Liver (tissue), 7 donors: ENCODE measurements at regions not wholly inside any gene's neighbourhood (a gene's known extent, or its start where the extent isn't known, plus 50 kb on each side); places are given as distances from the start of the nearest gene placed in this dataset.
"Not testable (repeated sequence)": the region's sequence is repeated elsewhere in the genome, so short reads cannot be mapped to it uniquely, and the experiment has no call there.

ENCODE experiments used
- DNase-seq: peaks from one replicate; pipeline ENCODE4 v3.0.0-alpha.2; 2017; ENCODE audit warnings: low spot score
- H3K27ac ChIP-seq, 2 donors: one replicate each; pipeline ENCODE4 v1.7.0; 2013; ENCODE audit warnings: inconsistent platforms in 2 of 2, low read length in 2 of 2, control low read depth in 1 of 2, low read depth in 1 of 2, mild to moderate bottlenecking in 1 of 2
- H3K27me3 ChIP-seq, 4 donors: one replicate each; pipeline versions ENCODE4 v1.6.1 to v1.7.0; 2013; ENCODE audit warnings: low read length in 3 of 4, inconsistent platforms in 1 of 4, mild to moderate bottlenecking in 1 of 4, moderate library complexity in 1 of 4; ENCODE audit not compliant: control insufficient read depth in 4 of 4, insufficient read depth in 4 of 4
- H3K36me3 ChIP-seq, 4 donors: one replicate each; pipeline versions ENCODE4 v1.6.1 to v1.7.0; 2013; ENCODE audit warnings: low read length in 3 of 4, mild to moderate bottlenecking in 3 of 4, low read depth in 1 of 4, moderate library complexity in 1 of 4; ENCODE audit not compliant: control insufficient read depth in 4 of 4, insufficient read depth in 3 of 4
- H3K4me1 ChIP-seq, 4 donors: one replicate each; pipeline versions ENCODE4 v1.6.1 to v1.7.0; 2013; ENCODE audit warnings: low read length in 3 of 4, mild to moderate bottlenecking in 3 of 4, moderate library complexity in 1 of 4; ENCODE audit not compliant: control insufficient read depth in 4 of 4, insufficient read depth in 4 of 4
- H3K4me3 ChIP-seq, 3 donors: one replicate each; pipeline versions ENCODE4 v1.6.1 to v1.7.0; 2013; ENCODE audit warnings: low read length in 3 of 3, control low read depth in 1 of 3, low read depth in 1 of 3, mild to moderate bottlenecking in 1 of 3
- H3K9ac ChIP-seq, 2 donors: one replicate each; pipeline ENCODE4 v1.7.0; 2013; ENCODE audit warnings: low read length in 2 of 2, mild to moderate bottlenecking in 2 of 2, moderate library complexity in 2 of 2, control low read depth in 1 of 2, low read depth in 1 of 2
- H3K9me3 ChIP-seq, 4 donors: one replicate each; pipeline versions ENCODE4 v1.6.1 to v1.7.0; 2013; ENCODE audit warnings: low read length in 3 of 4; ENCODE audit not compliant: control insufficient read depth in 4 of 4
- EGR1 ChIP-seq, 2 donors: IDR thresholded peaks; 2 replicates each; pipeline ENCODE4 v1.6.1; 2016 to 2018; ENCODE audit warnings: antibody characterized with exemption in 2 of 2, low read depth in 2 of 2
- FOXA1 ChIP-seq: IDR thresholded peaks from 2 replicates; pipeline ENCODE4 v1.6.1; 2016; ENCODE audit warnings: antibody characterized with exemption
- FOXA2 ChIP-seq: IDR thresholded peaks from 2 replicates; pipeline ENCODE4 v1.6.1; 2016; ENCODE audit warnings: antibody characterized with exemption
- GABPA ChIP-seq, 2 donors: IDR thresholded peaks in 1 of 2; conservative IDR thresholded peaks in 1 of 2; 2 replicates each; pipeline ENCODE4 v1.6.1; 2016; ENCODE audit warnings: antibody characterized with exemption in 2 of 2, mild to moderate bottlenecking in 1 of 2, moderate library complexity in 1 of 2
- HNF4A ChIP-seq, 2 donors: conservative IDR thresholded peaks; 2 replicates each; pipeline ENCODE4 v1.6.1; 2016; ENCODE audit warnings: antibody characterized with exemption in 2 of 2, mild to moderate bottlenecking in 2 of 2
- JUND ChIP-seq, 2 donors: IDR thresholded peaks; 2 replicates each; pipeline ENCODE4 v1.6.1; 2016; ENCODE audit warnings: antibody characterized with exemption in 2 of 2
- NR2F2 ChIP-seq: IDR thresholded peaks from 2 replicates; pipeline ENCODE4 v1.6.1; 2016; ENCODE audit warnings: antibody characterized with exemption
- REST ChIP-seq: IDR thresholded peaks from 2 replicates; pipeline ENCODE4 v1.6.1; 2016; ENCODE audit warnings: antibody characterized with exemption, mild to moderate bottlenecking
- ZBTB33 ChIP-seq: IDR thresholded peaks from 2 replicates; pipeline ENCODE4 v1.6.1; 2016; ENCODE audit warnings: antibody characterized with exemption
- WGBS: extraction: QIAGEN DNeasy Blood & Tissue Kit; methylation state at CpG from one replicate; pipeline ENCODE4 v1.1.7; 2013; 5-methylcytosine and 5-hydroxymethylcytosine counted together
- donor health status: healthy.
- donor health status: healthy.
- donor health status: healthy.
- donor health status: healthy.

- TF ChIP-seq FOXA2 (no peak), FOXA1 (no peak), JUND (IDR thresholded peaks at IDR 0.05) (no peak), REST (no peak), GABPA (IDR thresholded peaks at IDR 0.05 in 1 of 2, conservative IDR thresholded peaks at IDR 0.05 in 1 of 2) (no peak), HNF4A (conservative IDR thresholded peaks at IDR 0.05) (no peak), EGR1 (IDR thresholded peaks at IDR 0.05; ENCODE audit: low read depth in 2 of 2) (no peak), ZBTB33 (no peak), NR2F2 (no peak)
- no peaks in the 10 kb centered on the region for H3K9me3 ChIP-seq
- H3K9ac ChIP-seq: no peak overlapping the region
- no peak for DNase-seq
- WGBS: 94% methylated on average over 6 of the region's 6 CpGs
- H3K4me3 ChIP-seq: no peak overlapping the region
- H3K36me3 ChIP-seq: no peaks in the 10 kb centered on the region
- H3K27ac ChIP-seq: peak overlapping the region; percentile 59 to 63
- no peaks in the 10 kb centered on the region for H3K27me3 ChIP-seq
- peaks cover 5 to 17% (median 7%) of the 10 kb centered on the region in 4 donors for H3K4me1 ChIP-seq
Measured at GRCh38 chr4:40688446-40689095, 58.9 kb upstream of the RBM47 start.

DNA sequence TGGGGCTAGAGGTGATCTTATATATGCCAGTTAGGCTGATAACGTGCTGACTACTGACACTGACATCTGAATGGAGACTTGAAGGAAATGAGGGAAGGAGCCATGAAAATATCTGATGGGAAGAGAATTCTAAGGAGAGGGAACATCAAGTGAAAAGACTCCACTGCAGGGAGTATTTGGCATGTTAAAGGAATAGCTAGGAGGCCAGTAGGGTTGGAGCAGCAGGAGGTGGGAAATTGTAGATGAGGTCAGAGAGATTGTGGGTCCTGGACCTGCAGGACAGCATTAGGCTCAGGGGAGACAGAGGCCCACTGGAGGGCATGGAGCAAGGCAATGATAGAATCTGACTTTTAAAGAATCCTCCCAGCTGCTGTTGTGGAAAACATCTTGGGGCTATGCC, 55.8 kb upstream of the NSUN7 start:
- DNase-seq: no peak
- TF ChIP-seq FOXA2: no peak
- peaks cover 0 to 4% (median 0%) of the 10 kb centered on the region in 4 donors for H3K4me1 ChIP-seq
- H3K4me3 ChIP-seq: no peak overlapping the region
- no peaks in the 10 kb centered on the region for H3K27me3 ChIP-seq
- no peak overlapping the region for H3K9ac ChIP-seq
- H3K9me3 ChIP-seq: no peaks in the 10 kb centered on the region
- WGBS: 85% methylated on average over 1 of the region's 1 CpG
- H3K36me3 ChIP-seq: no peaks in the 10 kb centered on the region
- H3K27ac ChIP-seq: no peak overlapping the region

- not testable (repeated sequence) for H3K27me3 ChIP-seq, H3K9me3 ChIP-seq, DNase-seq, H3K4me1 ChIP-seq, H3K27ac ChIP-seq, H3K36me3 ChIP-seq, H3K9ac ChIP-seq, H3K4me3 ChIP-seq
- 67% methylated on average over 6 of the region's 6 CpGs for WGBS
Measured at GRCh38 chr4:40697476-40697875, 52.3 kb upstream of the NSUN7 start.
